ENCODE measurements at regions not wholly inside any gene's neighbourhood (a gene's known extent, or its start where the extent isn't known, plus 50 kb on each side); places are given as distances from the start of the nearest gene placed in this dataset.

- Histone ChIP-seq H3K27ac (ENCODE audit: insufficient read depth, low read depth, low read length) (no peak overlapping the region), H3K27me3 (ENCODE audit: control insufficient read depth in 2 of 2, insufficient read depth in 2 of 2, low read length in 2 of 2) (no peaks in the 10 kb centered on the region), H2AFZ (ENCODE audit: low read depth, low read length) (no peak overlapping the region), H3K9me3 (replicated peaks; ENCODE audit: control insufficient read depth, insufficient read depth, low read length) (no peaks in the 10 kb centered on the region), H3K4me1 (ENCODE audit: control insufficient read depth, extremely low read depth, insufficient read depth, low read length) (no peaks in the 10 kb centered on the region), H4K20me1 (replicated peaks; ENCODE audit: control insufficient read depth, extremely low read depth, insufficient read depth, low read length) (no peaks in the 10 kb centered on the region), H3K9me1 (replicated peaks; ENCODE audit: control insufficient read depth, extremely low read depth, insufficient read depth, low read length) (no peaks in the 10 kb centered on the region), H3K4me2 (ENCODE audit: insufficient read depth, low read length) (no peak overlapping the region), H3K9ac (replicated peaks; ENCODE audit: extremely low read depth, insufficient read depth, low read length) (no peak overlapping the region), H3K79me2 (ENCODE audit: control insufficient read depth, insufficient read depth, low read length) (no peaks in the 10 kb centered on the region), H3K4me3 (replicated peaks in 1 of 3; ENCODE audit: insufficient read depth in 1 of 3, low read depth in 1 of 3, low read length in 3 of 3) (no peak overlapping the region), H3K36me3 (ENCODE audit: control insufficient read depth in 2 of 2, extremely low read depth in 1 of 2, insufficient read depth in 2 of 2, low read length in 2 of 2) (no peaks in the 10 kb centered on the region)
- dilution Hi-C loops (cut with MboI; ENCODE audit: extremely low pct_ligation_motif_present, low sequenced_read_pairs) (no loop called here), intact Hi-C loops (cut with micrococcal nuclease) (no loop called here)
- TF ChIP-seq GATA2 (IDR thresholded peaks at IDR 0.05; ENCODE audit: insufficient read depth, insufficient read length, low read depth, low read length) (no peak), POLR2AphosphoS5 (IDR thresholded peaks at IDR 0.05; ENCODE audit: insufficient read depth, low read depth, low read length) (no peak), EZH2 (IDR thresholded peaks at IDR 0.05; ENCODE audit: borderline replicate concordance, low read depth, low read length, severe bottlenecking) (no peak), MYC (IDR thresholded peaks at IDR 0.05; ENCODE audit: low read depth, low read length) (no peak)
- TF ChIP-seq, protein P1, sequence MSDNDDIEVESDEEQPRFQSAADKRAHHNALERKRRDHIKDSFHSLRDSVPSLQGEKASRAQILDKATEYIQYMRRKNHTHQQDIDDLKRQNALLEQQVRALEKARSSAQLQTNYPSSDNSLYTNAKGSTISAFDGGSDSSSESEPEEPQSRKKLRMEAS (IDR thresholded peaks at IDR 0.05; ENCODE audit: insufficient read depth, insufficient read length) = no peak
- CTCF ChIA-PET = no interaction called here
- POLR2A ChIA-PET = no interaction called here
- no peak for FAIRE-seq
- no TSS peak for BruUV-seq (replicated peaks)
- no peak for DNase-seq (ENCODE audit: low read depth, low spot score)
Observed at GRCh38 chr7:24227603-24228359, 56.2 kb upstream of the NPY start.

DNA sequence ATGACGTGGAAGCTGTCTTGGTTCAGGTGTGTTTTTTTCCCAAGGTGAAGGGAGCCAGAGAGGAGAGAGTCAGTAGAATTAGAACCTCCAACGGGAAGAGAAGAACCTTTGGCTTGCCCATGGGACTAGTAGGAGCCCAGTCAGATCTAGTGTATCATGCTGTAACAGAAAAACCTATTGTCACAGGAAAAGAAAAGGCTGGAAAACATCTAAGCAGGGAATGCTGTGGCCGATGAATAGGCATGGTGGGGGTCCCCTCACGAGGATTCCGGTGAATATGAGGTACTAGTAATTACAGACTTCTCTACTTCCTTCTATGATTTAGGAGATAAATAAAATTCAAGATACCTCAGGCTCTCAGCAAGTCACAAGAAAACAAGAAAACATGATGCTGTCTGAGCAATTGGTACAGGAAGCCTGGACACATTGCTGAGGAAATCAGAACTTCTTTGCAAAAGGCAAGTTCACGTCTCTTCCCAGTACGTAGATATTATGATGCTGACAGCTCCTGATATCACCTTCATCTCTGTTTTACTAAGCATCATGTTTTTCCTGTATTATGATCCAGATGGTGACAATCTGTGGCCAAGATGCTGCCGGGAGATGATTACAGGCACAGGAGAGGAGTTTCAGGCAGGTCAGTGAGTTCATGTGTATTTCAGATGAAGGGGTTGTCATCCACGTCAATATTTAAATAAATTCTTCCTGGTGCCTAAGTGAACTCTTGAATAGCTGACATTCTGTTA is 54.3 kb upstream of the NPY start:
- ChIA-PET CTCF (no interaction called here), POLR2A (no interaction called here)
- dilution Hi-C loops (cut with MboI; ENCODE audit: extremely low pct_ligation_motif_present, low sequenced_read_pairs) = no loop called here

More for the DNA sequence above, 54.3 kb upstream of the NPY start:
- no peaks in the 10 kb centered on the region for H3K27me3 ChIP-seq (ENCODE audit: control insufficient read depth in 2 of 2, insufficient read depth in 2 of 2, low read length in 2 of 2)
- no peaks in the 10 kb centered on the region for H3K9me3 ChIP-seq (replicated peaks; ENCODE audit: control insufficient read depth, insufficient read depth, low read length)
- FAIRE-seq = no peak
- H3K4me3 ChIP-seq (replicated peaks in 1 of 3; ENCODE audit: insufficient read depth in 1 of 3, low read depth in 1 of 3, low read length in 3 of 3) = no peak overlapping the region
- TF ChIP-seq, protein P2, sequence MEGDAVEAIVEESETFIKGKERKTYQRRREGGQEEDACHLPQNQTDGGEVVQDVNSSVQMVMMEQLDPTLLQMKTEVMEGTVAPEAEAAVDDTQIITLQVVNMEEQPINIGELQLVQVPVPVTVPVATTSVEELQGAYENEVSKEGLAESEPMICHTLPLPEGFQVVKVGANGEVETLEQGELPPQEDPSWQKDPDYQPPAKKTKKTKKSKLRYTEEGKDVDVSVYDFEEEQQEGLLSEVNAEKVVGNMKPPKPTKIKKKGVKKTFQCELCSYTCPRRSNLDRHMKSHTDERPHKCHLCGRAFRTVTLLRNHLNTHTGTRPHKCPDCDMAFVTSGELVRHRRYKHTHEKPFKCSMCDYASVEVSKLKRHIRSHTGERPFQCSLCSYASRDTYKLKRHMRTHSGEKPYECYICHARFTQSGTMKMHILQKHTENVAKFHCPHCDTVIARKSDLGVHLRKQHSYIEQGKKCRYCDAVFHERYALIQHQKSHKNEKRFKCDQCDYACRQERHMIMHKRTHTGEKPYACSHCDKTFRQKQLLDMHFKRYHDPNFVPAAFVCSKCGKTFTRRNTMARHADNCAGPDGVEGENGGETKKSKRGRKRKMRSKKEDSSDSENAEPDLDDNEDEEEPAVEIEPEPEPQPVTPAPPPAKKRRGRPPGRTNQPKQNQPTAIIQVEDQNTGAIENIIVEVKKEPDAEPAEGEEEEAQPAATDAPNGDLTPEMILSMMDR (IDR thresholded peaks at IDR 0.05; ENCODE audit: extremely low read depth in 1 of 2, insufficient read depth in 1 of 2, low read depth in 1 of 2, low read length in 2 of 2) = no peak
- TF ChIP-seq POLR2A (IDR thresholded peaks at IDR 0.05; ENCODE audit: low read depth, low read length) (no peak), MYC (IDR thresholded peaks at IDR 0.05; ENCODE audit: low read depth, low read length) (no peak), GATA2 (IDR thresholded peaks at IDR 0.05; ENCODE audit: insufficient read depth, insufficient read length, low read depth, low read length) (no peak), EZH2 (IDR thresholded peaks at IDR 0.05; ENCODE audit: borderline replicate concordance, low read depth, low read length, severe bottlenecking) (no peak), POLR2AphosphoS5 (IDR thresholded peaks at IDR 0.05; ENCODE audit: insufficient read depth, low read depth, low read length) (no peak), FOS (IDR thresholded peaks at IDR 0.05; ENCODE audit: borderline replicate concordance, insufficient read depth, low read length) (no peak), JUN (IDR thresholded peaks at IDR 0.05; ENCODE audit: borderline replicate concordance, insufficient read depth, insufficient read length, low read depth) (no peak)
- TF ChIP-seq, protein P1 (IDR thresholded peaks at IDR 0.05; ENCODE audit: insufficient read depth, insufficient read length) = no peak
- H4K20me1 ChIP-seq (replicated peaks; ENCODE audit: control insufficient read depth, extremely low read depth, insufficient read depth, low read length) = no peaks in the 10 kb centered on the region
- H3K9me1 ChIP-seq (replicated peaks; ENCODE audit: control insufficient read depth, extremely low read depth, insufficient read depth, low read length) = no peaks in the 10 kb centered on the region
- no peak for DNase-seq (ENCODE audit: low read depth, low spot score)
- no peaks in the 10 kb centered on the region for H3K36me3 ChIP-seq (ENCODE audit: control insufficient read depth in 2 of 2, extremely low read depth in 1 of 2, insufficient read depth in 2 of 2, low read length in 2 of 2)
- H3K4me1 ChIP-seq (ENCODE audit: control insufficient read depth, extremely low read depth, insufficient read depth, low read length) = no peaks in the 10 kb centered on the region
- H3K79me2 ChIP-seq (ENCODE audit: control insufficient read depth, insufficient read depth, low read length) = no peaks in the 10 kb centered on the region
- H3K27ac ChIP-seq (ENCODE audit: insufficient read depth, low read depth, low read length) = no peak overlapping the region
- no peak overlapping the region for H2AFZ ChIP-seq (ENCODE audit: low read depth, low read length)
- H3K4me2 ChIP-seq (ENCODE audit: insufficient read depth, low read length) = no peak overlapping the region
- intact Hi-C loops (cut with micrococcal nuclease) = no loop called here
- no TSS peak for BruUV-seq (replicated peaks)
- H3K9ac ChIP-seq (replicated peaks; ENCODE audit: extremely low read depth, insufficient read depth, low read length) = no peak overlapping the region

Data from endothelial cell of umbilical vein (primary cell).